ENCODE measurements at regions not wholly inside any gene's neighbourhood (a gene's known extent, or its start where the extent isn't known, plus 50 kb on each side); places are given as distances from the start of the nearest gene placed in this dataset.

DNA sequence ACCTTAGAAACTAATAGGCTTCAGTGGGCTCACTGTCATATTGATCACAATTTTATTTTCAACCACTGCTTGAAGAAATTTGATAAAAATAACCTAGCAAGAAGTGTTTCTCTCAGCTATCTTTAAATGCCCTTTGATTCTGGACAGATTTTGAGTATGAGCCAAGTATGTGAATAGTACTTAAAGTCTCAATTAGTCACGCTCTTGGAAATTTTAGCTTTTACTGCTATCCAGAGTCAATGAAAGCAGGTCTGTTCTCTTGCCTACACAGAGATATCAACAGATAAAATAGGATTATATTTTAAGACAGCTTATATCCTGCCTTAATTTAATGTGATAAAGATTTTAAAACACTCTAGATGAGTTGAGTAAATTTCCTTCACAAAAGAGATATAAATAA lies 337.3 kb downstream of the CBLN2 start:
- TF ChIP-seq CEBPB (IDR thresholded peaks at IDR 0.05) (no peak), EP300 (IDR thresholded peaks at IDR 0.05; ENCODE audit: borderline replicate concordance) (no peak), CREB1 (IDR thresholded peaks at IDR 0.05; ENCODE audit: low read depth) (no peak), ZBTB7A (IDR thresholded peaks at IDR 0.05; ENCODE audit: low read depth) (no peak), TEAD4 (IDR thresholded peaks at IDR 0.05) (no peak), TAF1 (IDR thresholded peaks at IDR 0.05; ENCODE audit: low read depth) (no peak), RAD21 (IDR thresholded peaks at IDR 0.05; ENCODE audit: low read depth) (no peak), FOXM1 (IDR thresholded peaks at IDR 0.05; ENCODE audit: borderline replicate concordance, low read depth) (no peak), YY1 (IDR thresholded peaks at IDR 0.05; ENCODE audit: low read depth) (no peak), EGR1 (IDR thresholded peaks at IDR 0.05) (no peak)
- TF ChIP-seq, protein P1, sequence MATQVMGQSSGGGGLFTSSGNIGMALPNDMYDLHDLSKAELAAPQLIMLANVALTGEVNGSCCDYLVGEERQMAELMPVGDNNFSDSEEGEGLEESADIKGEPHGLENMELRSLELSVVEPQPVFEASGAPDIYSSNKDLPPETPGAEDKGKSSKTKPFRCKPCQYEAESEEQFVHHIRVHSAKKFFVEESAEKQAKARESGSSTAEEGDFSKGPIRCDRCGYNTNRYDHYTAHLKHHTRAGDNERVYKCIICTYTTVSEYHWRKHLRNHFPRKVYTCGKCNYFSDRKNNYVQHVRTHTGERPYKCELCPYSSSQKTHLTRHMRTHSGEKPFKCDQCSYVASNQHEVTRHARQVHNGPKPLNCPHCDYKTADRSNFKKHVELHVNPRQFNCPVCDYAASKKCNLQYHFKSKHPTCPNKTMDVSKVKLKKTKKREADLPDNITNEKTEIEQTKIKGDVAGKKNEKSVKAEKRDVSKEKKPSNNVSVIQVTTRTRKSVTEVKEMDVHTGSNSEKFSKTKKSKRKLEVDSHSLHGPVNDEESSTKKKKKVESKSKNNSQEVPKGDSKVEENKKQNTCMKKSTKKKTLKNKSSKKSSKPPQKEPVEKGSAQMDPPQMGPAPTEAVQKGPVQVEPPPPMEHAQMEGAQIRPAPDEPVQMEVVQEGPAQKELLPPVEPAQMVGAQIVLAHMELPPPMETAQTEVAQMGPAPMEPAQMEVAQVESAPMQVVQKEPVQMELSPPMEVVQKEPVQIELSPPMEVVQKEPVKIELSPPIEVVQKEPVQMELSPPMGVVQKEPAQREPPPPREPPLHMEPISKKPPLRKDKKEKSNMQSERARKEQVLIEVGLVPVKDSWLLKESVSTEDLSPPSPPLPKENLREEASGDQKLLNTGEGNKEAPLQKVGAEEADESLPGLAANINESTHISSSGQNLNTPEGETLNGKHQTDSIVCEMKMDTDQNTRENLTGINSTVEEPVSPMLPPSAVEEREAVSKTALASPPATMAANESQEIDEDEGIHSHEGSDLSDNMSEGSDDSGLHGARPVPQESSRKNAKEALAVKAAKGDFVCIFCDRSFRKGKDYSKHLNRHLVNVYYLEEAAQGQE (IDR thresholded peaks at IDR 0.05; ENCODE audit: low read depth), result no peak
- TF ChIP-seq, protein P2, sequence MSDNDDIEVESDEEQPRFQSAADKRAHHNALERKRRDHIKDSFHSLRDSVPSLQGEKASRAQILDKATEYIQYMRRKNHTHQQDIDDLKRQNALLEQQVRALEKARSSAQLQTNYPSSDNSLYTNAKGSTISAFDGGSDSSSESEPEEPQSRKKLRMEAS (IDR thresholded peaks at IDR 0.05), result no peak
- TF ChIP-seq, protein P3, sequence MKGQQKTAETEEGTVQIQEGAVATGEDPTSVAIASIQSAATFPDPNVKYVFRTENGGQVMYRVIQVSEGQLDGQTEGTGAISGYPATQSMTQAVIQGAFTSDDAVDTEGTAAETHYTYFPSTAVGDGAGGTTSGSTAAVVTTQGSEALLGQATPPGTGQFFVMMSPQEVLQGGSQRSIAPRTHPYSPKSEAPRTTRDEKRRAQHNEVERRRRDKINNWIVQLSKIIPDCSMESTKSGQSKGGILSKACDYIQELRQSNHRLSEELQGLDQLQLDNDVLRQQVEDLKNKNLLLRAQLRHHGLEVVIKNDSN (IDR thresholded peaks at IDR 0.05), result no peak

All from Ishikawa (cell line).